Mucosa of rectum (tissue), 2 donors: ENCODE measurements at regions not wholly inside any gene's neighbourhood (a gene's known extent, or its start where the extent isn't known, plus 50 kb on each side); places are given as distances from the start of the nearest gene placed in this dataset.

ENCODE experiments used
- H3K27ac ChIP-seq, 2 donors: one replicate each; pipeline ENCODE4 v1.7.0; 2013; ENCODE audit warnings: inconsistent platforms in 2 of 2, low read depth in 2 of 2, low read length in 2 of 2
- H3K27me3 ChIP-seq, 2 donors: one replicate each; pipeline ENCODE4 v1.7.0; 2013; ENCODE audit warnings: low read length in 2 of 2; ENCODE audit not compliant: control insufficient read depth in 2 of 2, insufficient read depth in 2 of 2
- H3K36me3 ChIP-seq, 2 donors: one replicate each; pipeline ENCODE4 v1.7.0; 2013; ENCODE audit warnings: low read length in 2 of 2; ENCODE audit not compliant: control insufficient read depth in 2 of 2, insufficient read depth in 2 of 2
- H3K4me1 ChIP-seq, 2 donors: one replicate each; pipeline ENCODE4 v1.7.0; 2013; ENCODE audit warnings: low read length in 2 of 2, mild to moderate bottlenecking in 1 of 2; ENCODE audit not compliant: control insufficient read depth in 2 of 2, insufficient read depth in 2 of 2
- H3K4me3 ChIP-seq, 2 donors: one replicate each; pipeline ENCODE4 v1.7.0; 2013; ENCODE audit warnings: low read length in 2 of 2
- H3K9ac ChIP-seq, 2 donors: one replicate each; pipeline ENCODE4 v1.7.0; 2013; ENCODE audit warnings: low read length in 2 of 2, low read depth in 1 of 2, mild to moderate bottlenecking in 1 of 2
- H3K9me3 ChIP-seq, 2 donors: one replicate each; pipeline ENCODE4 v1.7.0; 2013; ENCODE audit warnings: low read length in 2 of 2; ENCODE audit not compliant: control insufficient read depth in 2 of 2
- donor health status: healthy.
- donor health status: Normal muscosa, but diverticular disease.

- Histone ChIP-seq H3K9ac (no peak overlapping the region), H3K27me3 (peaks cover 0 to 4% of the 10 kb centered on the region in 2 donors), H3K4me1 (no peaks in the 10 kb centered on the region), H3K9me3 (no peaks in the 10 kb centered on the region), H3K4me3 (no peak overlapping the region), H3K27ac (no peak overlapping the region), H3K36me3 (no peaks in the 10 kb centered on the region)
Observed at GRCh38 chr2:238793306-238793705, 54.6 kb upstream of the TWIST2 start.

DNA sequence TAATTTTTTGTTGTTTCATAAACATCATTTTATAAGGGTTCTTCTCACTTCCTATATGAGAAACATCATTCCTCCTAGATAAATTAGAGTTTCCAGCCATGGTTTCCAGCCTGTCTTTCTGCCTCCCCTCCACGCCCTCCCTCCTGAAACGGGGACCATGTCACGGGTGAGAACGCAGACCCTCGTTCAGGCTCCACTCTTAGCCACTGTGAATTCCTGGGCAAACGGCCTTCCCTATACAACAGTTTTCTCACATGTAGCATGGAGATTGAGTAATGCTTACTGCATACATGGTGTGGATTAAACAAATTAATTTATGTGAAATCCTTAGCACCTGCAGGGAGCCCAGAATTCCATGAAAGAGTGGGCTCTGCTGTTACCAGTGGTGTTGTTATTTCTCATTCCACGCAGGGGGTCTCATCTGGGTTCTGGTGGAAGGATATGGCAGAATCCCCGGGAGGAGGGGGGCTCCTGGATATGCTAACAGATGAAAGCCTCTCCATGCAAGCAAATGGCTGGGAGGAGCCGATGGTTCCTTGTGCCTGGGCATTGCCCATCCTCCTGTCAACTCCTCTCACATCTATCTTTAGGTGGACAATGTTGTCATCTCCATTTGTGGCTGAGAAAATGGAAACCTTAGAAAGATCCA is 54.0 kb upstream of the TWIST2 start:
- no peak overlapping the region for H3K27ac ChIP-seq
- H3K36me3 ChIP-seq = no peaks in the 10 kb centered on the region
- H3K9me3 ChIP-seq = no peaks in the 10 kb centered on the region
- no peak overlapping the region for H3K4me3 ChIP-seq
- no peaks in the 10 kb centered on the region for H3K4me1 ChIP-seq
- H3K27me3 ChIP-seq = peaks cover 0 to 4% of the 10 kb centered on the region in 2 donors
- H3K9ac ChIP-seq = no peak overlapping the region

DNA sequence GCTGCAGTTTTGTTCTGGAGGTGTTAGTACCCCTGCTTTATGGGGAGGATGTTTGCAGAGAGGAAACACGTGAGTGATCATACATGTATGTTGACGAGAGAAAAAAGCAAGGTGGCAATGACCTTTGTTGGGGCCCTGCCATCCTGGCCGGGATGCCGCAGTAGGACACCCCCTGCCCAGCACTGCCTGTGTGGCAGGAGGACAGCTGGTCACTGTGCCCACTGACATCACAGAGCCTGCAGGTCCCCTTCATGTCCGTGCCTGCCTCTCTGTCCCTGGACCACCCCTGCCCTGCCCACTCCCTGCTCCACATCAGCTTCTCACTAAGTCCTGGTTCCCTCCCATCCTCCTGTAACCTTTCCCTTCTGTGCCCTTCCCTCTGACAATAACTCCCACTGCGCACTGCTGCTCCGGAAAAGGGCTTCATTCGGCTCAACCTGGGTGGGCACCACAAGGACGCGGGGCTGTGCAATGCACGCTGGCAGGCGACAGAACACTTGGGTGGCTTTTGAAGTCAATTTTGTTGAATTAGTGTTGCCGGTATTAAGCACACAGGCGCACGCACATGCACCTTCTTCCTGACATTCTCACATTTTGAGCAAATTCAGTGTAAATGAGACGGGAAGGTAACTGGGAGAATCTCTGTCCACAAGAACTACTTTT is 51.5 kb upstream of the TWIST2 start:
- H3K4me1 ChIP-seq = no peaks in the 10 kb centered on the region
- no peak overlapping the region for H3K9ac ChIP-seq
- no peaks in the 10 kb centered on the region for H3K9me3 ChIP-seq
- H3K36me3 ChIP-seq = no peaks in the 10 kb centered on the region
- H3K27ac ChIP-seq = no peak overlapping the region
- no peak overlapping the region for H3K4me3 ChIP-seq
- no peaks in the 10 kb centered on the region for H3K27me3 ChIP-seq

DNA sequence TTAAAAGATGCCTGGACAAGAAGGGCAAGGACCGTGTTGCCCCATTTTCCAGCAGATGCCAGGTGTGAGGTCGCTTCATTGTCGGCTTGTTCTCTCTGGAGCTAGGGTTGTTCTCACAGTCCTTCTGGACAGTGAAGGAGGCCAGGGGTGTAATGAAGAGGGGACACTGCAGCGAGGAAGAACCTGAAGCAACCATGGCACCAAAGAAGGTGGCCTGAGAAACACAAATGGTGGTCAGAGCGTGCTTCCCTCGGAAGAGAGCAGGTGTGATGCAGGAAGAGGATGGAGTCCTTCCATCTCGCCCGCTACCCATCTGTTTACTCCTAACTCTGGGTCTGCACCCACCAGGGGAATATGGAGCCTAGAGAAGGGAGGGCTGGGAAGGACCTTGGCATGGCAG is 50.3 kb upstream of the TWIST2 start:
- Histone ChIP-seq H3K9me3 (no peaks in the 10 kb centered on the region), H3K27me3 (no peaks in the 10 kb centered on the region), H3K4me3 (no peak overlapping the region), H3K9ac (no peak overlapping the region), H3K4me1 (no peaks in the 10 kb centered on the region), H3K27ac (no peak overlapping the region), H3K36me3 (no peaks in the 10 kb centered on the region)
